Lower leg skin (tissue), 4 donors: ENCODE measurements at regions not wholly inside any gene's neighbourhood (a gene's known extent, or its start where the extent isn't known, plus 50 kb on each side); places are given as distances from the start of the nearest gene placed in this dataset.

Source experiments
- DNase-seq, 2 donors: peaks; one replicate each; pipeline ENCODE4 v3.0.0-alpha.2; 2019; ENCODE audit warnings: low spot score in 2 of 2
- H3K4me3 ChIP-seq: fragments of 200-600 bp; sonication (generic); 2 replicates; pipeline ENCODE4 v1.5.1; 2017; ENCODE audit warnings: mild to moderate bottlenecking, low read depth; ENCODE audit not compliant: poor library complexity, severe bottlenecking
- CTCF ChIP-seq, 3 donors: fragments of 450-650 bp; IDR thresholded peaks; one replicate each; pipeline ENCODE4 v1.5.1; 2016; ENCODE audit warnings: antibody characterized with exemption in 3 of 3, mild to moderate bottlenecking in 3 of 3, moderate library complexity in 2 of 3
- POLR2A ChIP-seq, 2 donors: fragments of 450-650 bp; IDR thresholded peaks; one replicate each; pipeline ENCODE4 v1.6.1; 2016 to 2017; ENCODE audit warnings: antibody characterized with exemption in 2 of 2, mild to moderate bottlenecking in 1 of 2, moderate library complexity in 1 of 2
- WGBS, 2 donors: methylation state at CpG; one replicate each; pipeline ENCODE4 v1.1.5; 2018; 5-methylcytosine and 5-hydroxymethylcytosine counted together
- intact Hi-C: fragments of 100-400 bp; cut with DNase I; formaldehyde crosslinking; loops from one replicate; pipeline ENCODE4 v1.15.0; 2023; ENCODE audit warnings: low total_unique reads

GRCh38 chr18:40875101-40875615, 1079.9 kb upstream of the PIK3C3 start:
- intact Hi-C loops = no loop called here
- no peak overlapping the region for H3K4me3 ChIP-seq
- TF ChIP-seq POLR2A (IDR thresholded peaks at IDR 0.05) = no peak
- no peak for TF ChIP-seq CTCF (IDR thresholded peaks at IDR 0.05)
- WGBS, 2 donors = 54 to 55% methylated on average over 4 of the region's 4 CpGs
- no peak for DNase-seq

GRCh38 chr18:40874233-40874632, 1080.8 kb upstream of the PIK3C3 start:
- no peak overlapping the region for H3K4me3 ChIP-seq
- intact Hi-C loops = no loop called here
- WGBS, 2 donors = 75 to 85% methylated on average over 1 of the region's 1 CpG
- DNase-seq = no peak
- TF ChIP-seq POLR2A (IDR thresholded peaks at IDR 0.05) (no peak), CTCF (IDR thresholded peaks at IDR 0.05) (no peak)

- DNase-seq = no peak
- WGBS, 2 donors = 44 to 54% methylated on average over 4 of the region's 4 CpGs
- intact Hi-C loops = no loop called here
- H3K4me3 ChIP-seq = no peak overlapping the region
- TF ChIP-seq CTCF (IDR thresholded peaks at IDR 0.05) (no peak), POLR2A (IDR thresholded peaks at IDR 0.05) (no peak)
Measured at GRCh38 chr18:40868110-40868858, 1086.8 kb upstream of the PIK3C3 start.

- TF ChIP-seq POLR2A (IDR thresholded peaks at IDR 0.05) (no peak), CTCF (IDR thresholded peaks at IDR 0.05) (no peak)
- H3K4me3 ChIP-seq = no peak overlapping the region
- 26 to 36% methylated on average over 2 of the region's 2 CpGs for WGBS, 2 donors
- intact Hi-C loops = no loop called here
- no peak for DNase-seq
Measured at GRCh38 chr18:40867459-40867858, 1087.6 kb upstream of the PIK3C3 start.

- WGBS, 2 donors = 44 to 55% methylated on average over 3 of the region's 3 CpGs
- DNase-seq = no peak
- intact Hi-C loops = no loop called here
- TF ChIP-seq CTCF (IDR thresholded peaks at IDR 0.05) = no peak
- no peak for TF ChIP-seq POLR2A (IDR thresholded peaks at IDR 0.05)
- H3K4me3 ChIP-seq = no peak overlapping the region
Measured at GRCh38 chr18:40866968-40867367, 1088.1 kb upstream of the PIK3C3 start.
